PC-3 (cell line): ENCODE measurements at regions not wholly inside any gene's neighbourhood (a gene's known extent, or its start where the extent isn't known, plus 50 kb on each side); places are given as distances from the start of the nearest gene placed in this dataset.

Experiments
- ATAC-seq: fragments of 200-7000 bp; cut with Tn5 transposase; 2 replicates; pipeline ENCODE4 v1.9.1; 2020; ENCODE audit warnings: mild to moderate bottlenecking, moderate library complexity
- BruUV-seq: library from RNA; stranded (reverse); fragments of 400-500 nt; replicated peaks from 2 replicates; lab custom pipeline; 2021; lab: Mats Ljungman, UMichigan
- CTCF ChIA-PET: fragments of 300-600 bp; sonication (Branson Sonifier 250); formaldehyde crosslinking; loops from one replicate; lab custom pipeline; 2022; ENCODE audit warnings: antibody characterized with exemption; lab: Charles Lee
- POLR2A ChIA-PET: fragments of 300-600 bp; sonication (Branson Sonifier 250); formaldehyde crosslinking; loops from one replicate; lab custom pipeline; 2022; ENCODE audit warnings: antibody characterized with exemption; ENCODE audit not compliant: unreplicated experiment; lab: Charles Lee
- DNase-seq: peaks from one replicate; pipeline ENCODE4 v3.0.0-alpha.2; 2015
- H2AFZ ChIP-seq: fragments of 300-600 bp; sonication (generic); 2 replicates; pipeline ENCODE4 v1.6.0; 2016; ENCODE audit warnings: antibody characterized with exemption, low read length
- H3F3A ChIP-seq: fragments of 300-600 bp; sonication (generic); one replicate; pipeline ENCODE4 v1.6.0; 2017; ENCODE audit warnings: antibody characterized with exemption, low read length, control low read depth, mild to moderate bottlenecking; ENCODE audit not compliant: unreplicated experiment
- H3K27ac ChIP-seq: fragments of 300-600 bp; sonication (generic); 2 replicates; pipeline ENCODE4 v1.5.1; 2016; ENCODE audit warnings: mild to moderate bottlenecking, low read length
- H3K27me3 ChIP-seq: fragments of 300-600 bp; sonication (generic); 2 replicates; pipeline ENCODE4 v1.6.1; 2016; ENCODE audit warnings: low read length, mixed read lengths
- H3K36me3 ChIP-seq: fragments of 300-600 bp; sonication (generic); 2 replicates; pipeline ENCODE4 v1.6.1; 2016; ENCODE audit warnings: low read depth, mixed run types, low read length, mixed read lengths
- H3K4me1 ChIP-seq: fragments of 300-600 bp; sonication (generic); 2 replicates; pipeline ENCODE4 v1.5.1; 2016; ENCODE audit warnings: low read length; ENCODE audit not compliant: insufficient read depth
- H3K4me2 ChIP-seq: fragments of 300-600 bp; sonication (generic); 2 replicates; pipeline ENCODE4 v1.6.0; 2016; ENCODE audit warnings: low read length
- H3K4me3 ChIP-seq: fragments of 300-600 bp; sonication (generic); 2 replicates; pipeline ENCODE4 v1.5.1; 2016; ENCODE audit warnings: mild to moderate bottlenecking, low read length, mixed read lengths
- H3K79me2 ChIP-seq: fragments of 300-600 bp; sonication (generic); 2 replicates; pipeline ENCODE4 v1.6.1; 2017; ENCODE audit warnings: low read length, mixed read lengths
- H3K9ac ChIP-seq: fragments of 300-600 bp; sonication (generic); 2 replicates; pipeline ENCODE4 v1.6.0; 2016; ENCODE audit warnings: mild to moderate bottlenecking, low read length
- H3K9me2 ChIP-seq: fragments of 300-600 bp; sonication (generic); replicated peaks from 2 replicates; pipeline ENCODE4 v1.6.1; 2016; ENCODE audit warnings: mixed run types, low read length, mixed read lengths
- H3K9me3 ChIP-seq: fragments of 300-600 bp; sonication (generic); 2 replicates; pipeline ENCODE4 v1.6.1; 2016; ENCODE audit warnings: low read length, mixed read lengths
- H4K20me1 ChIP-seq: fragments of 300-600 bp; sonication (generic); 2 replicates; pipeline ENCODE4 v1.6.1; 2016; ENCODE audit warnings: low read length, mixed read lengths
- EZH2 ChIP-seq: fragments of 300-600 bp; sonication (generic); IDR thresholded peaks from one replicate; pipeline ENCODE4 v1.6.1; 2017; ENCODE audit warnings: antibody characterized with exemption, mild to moderate bottlenecking, low read length; ENCODE audit not compliant: unreplicated experiment
- EZH2phosphoT487 ChIP-seq: fragments of 300-600 bp; sonication (generic); IDR thresholded peaks from 2 replicates; pipeline ENCODE4 v1.6.1; 2018; ENCODE audit warnings: mild to moderate bottlenecking, antibody characterized with exemption, low read length, borderline replicate concordance
- intact Hi-C: fragments of 100-400 bp; cut with micrococcal nuclease; formaldehyde crosslinking; loops from 2 replicates; pipeline ENCODE4 v1.9.0; 2023
- TF ChIP-seq, protein P1 (sequence below): fragments of 300-600 bp; sonication (generic); conservative IDR thresholded peaks from 2 replicates; pipeline ENCODE4 v1.5.1; 2017; ENCODE audit warnings: antibody characterized with exemption, low read depth, mild to moderate bottlenecking, low read length

- Histone ChIP-seq H3K9me2 (no peaks in the 10 kb centered on the region), H3K4me1 (no peaks in the 10 kb centered on the region), H3K9ac (no peak overlapping the region), H3K9me3 (no peaks in the 10 kb centered on the region), H3K4me2 (no peak overlapping the region), H4K20me1 (no peaks in the 10 kb centered on the region), H3K4me3 (no peak overlapping the region), H3K27me3 (peaks cover 18% of the 10 kb centered on the region; the same call in 1 of the 2 replicates), H3K27ac (no peak overlapping the region), H3K79me2 (no peaks in the 10 kb centered on the region), H3F3A (no peaks in the 10 kb centered on the region), H2AFZ (no peak overlapping the region), H3K36me3 (no peaks in the 10 kb centered on the region; the same call in 1 of the 2 replicates)
- TF ChIP-seq, protein P1, sequence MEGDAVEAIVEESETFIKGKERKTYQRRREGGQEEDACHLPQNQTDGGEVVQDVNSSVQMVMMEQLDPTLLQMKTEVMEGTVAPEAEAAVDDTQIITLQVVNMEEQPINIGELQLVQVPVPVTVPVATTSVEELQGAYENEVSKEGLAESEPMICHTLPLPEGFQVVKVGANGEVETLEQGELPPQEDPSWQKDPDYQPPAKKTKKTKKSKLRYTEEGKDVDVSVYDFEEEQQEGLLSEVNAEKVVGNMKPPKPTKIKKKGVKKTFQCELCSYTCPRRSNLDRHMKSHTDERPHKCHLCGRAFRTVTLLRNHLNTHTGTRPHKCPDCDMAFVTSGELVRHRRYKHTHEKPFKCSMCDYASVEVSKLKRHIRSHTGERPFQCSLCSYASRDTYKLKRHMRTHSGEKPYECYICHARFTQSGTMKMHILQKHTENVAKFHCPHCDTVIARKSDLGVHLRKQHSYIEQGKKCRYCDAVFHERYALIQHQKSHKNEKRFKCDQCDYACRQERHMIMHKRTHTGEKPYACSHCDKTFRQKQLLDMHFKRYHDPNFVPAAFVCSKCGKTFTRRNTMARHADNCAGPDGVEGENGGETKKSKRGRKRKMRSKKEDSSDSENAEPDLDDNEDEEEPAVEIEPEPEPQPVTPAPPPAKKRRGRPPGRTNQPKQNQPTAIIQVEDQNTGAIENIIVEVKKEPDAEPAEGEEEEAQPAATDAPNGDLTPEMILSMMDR, result no peak
- no peak for TF ChIP-seq EZH2
- no peak for TF ChIP-seq EZH2phosphoT487
- no TSS peak for BruUV-seq
- DNase-seq (no peak), ATAC-seq (no peak)
- ChIA-PET POLR2A (no interaction called here), CTCF (no interaction called here)
- intact Hi-C loops, result no loop called here
Measured at GRCh38 chr7:127448566-127448965, 56.1 kb upstream of the ZNF800 start.

- no peaks in the 10 kb centered on the region for H4K20me1 ChIP-seq
- no peak overlapping the region for H3K27ac ChIP-seq
- intact Hi-C loops, result no loop called here
- POLR2A ChIA-PET, result no interaction called here
- H2AFZ ChIP-seq, result no peak overlapping the region
- CTCF ChIA-PET, result interaction anchor here (0.9 to 1.5 kb wide), 3 partner anchors 55 to 197 kb away, joined by 3 read pairs; partner anchors contain the start of gene ZNF800
- H3K27me3 ChIP-seq, result peaks cover 18% of the 10 kb centered on the region; the same call in 1 of the 2 replicates
- H3K4me2 ChIP-seq, result no peak overlapping the region
- no peaks in the 10 kb centered on the region for H3K9me3 ChIP-seq
- no peak overlapping the region for H3K4me3 ChIP-seq
- peak; percentile 65 for DNase-seq
- H3K9ac ChIP-seq, result no peak overlapping the region
- BruUV-seq, result no TSS peak
- peak; percentile 90 for ATAC-seq
- no peaks in the 10 kb centered on the region for H3F3A ChIP-seq
- no peaks in the 10 kb centered on the region for H3K4me1 ChIP-seq
- TF ChIP-seq EZH2phosphoT487, result no peak
- TF ChIP-seq, protein P1, result peak; percentile 78
- TF ChIP-seq EZH2, result no peak
- H3K79me2 ChIP-seq, result no peaks in the 10 kb centered on the region
- H3K9me2 ChIP-seq, result no peaks in the 10 kb centered on the region
- no peaks in the 10 kb centered on the region; the same call in 1 of the 2 replicates for H3K36me3 ChIP-seq
Measured at GRCh38 chr7:127447326-127447945, 54.9 kb upstream of the ZNF800 start.

DNA sequence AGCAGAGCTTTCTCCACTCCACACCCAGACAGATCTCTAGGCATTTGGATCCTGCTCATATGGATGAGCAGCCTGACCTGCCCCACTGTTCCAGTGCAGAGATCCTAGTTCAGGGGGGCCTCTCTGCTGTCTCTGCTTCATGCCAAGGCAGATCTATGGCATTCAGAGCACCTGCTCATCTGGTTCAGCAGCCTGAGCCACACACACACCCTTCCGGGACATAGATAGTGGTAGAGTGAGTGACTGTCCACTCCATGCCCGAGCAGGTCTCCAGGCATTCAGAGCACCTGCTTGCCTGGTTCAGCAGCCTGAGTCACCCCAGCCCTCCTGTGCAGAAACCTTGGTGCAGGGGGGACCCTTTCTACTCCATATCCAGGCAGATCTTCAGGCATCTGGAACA lies 54.3 kb upstream of the ZNF800 start:
- ChIA-PET POLR2A (no interaction called here), CTCF (interaction anchor here (0.9 to 1.5 kb wide), 3 partner anchors 54 to 196 kb away, joined by 3 read pairs; partner anchors contain the start of gene ZNF800)
- no peaks in the 10 kb centered on the region for H3K4me1 ChIP-seq
- TF ChIP-seq, protein P1, result no peak
- TF ChIP-seq EZH2, result no peak
- no peak for TF ChIP-seq EZH2phosphoT487
- H3K27me3 ChIP-seq, result peaks cover 18% of the 10 kb centered on the region; the same call in 1 of the 2 replicates
- DNase-seq, result no peak
- no peaks in the 10 kb centered on the region for H3K9me3 ChIP-seq
- H3K36me3 ChIP-seq, result no peaks in the 10 kb centered on the region; the same call in 1 of the 2 replicates
- H3K9ac ChIP-seq, result no peak overlapping the region
- intact Hi-C loops, result no loop called here
- no peaks in the 10 kb centered on the region for H3F3A ChIP-seq
- BruUV-seq, result no TSS peak
- H3K79me2 ChIP-seq, result no peaks in the 10 kb centered on the region
- no peak overlapping the region for H3K4me2 ChIP-seq
- ATAC-seq, result no peak
- no peak overlapping the region for H3K4me3 ChIP-seq
- no peak overlapping the region for H2AFZ ChIP-seq
- no peak overlapping the region for H3K27ac ChIP-seq
- no peaks in the 10 kb centered on the region for H4K20me1 ChIP-seq
- H3K9me2 ChIP-seq, result no peaks in the 10 kb centered on the region
